ENCODE measurements at regions not wholly inside any gene's neighbourhood (a gene's known extent, or its start where the extent isn't known, plus 50 kb on each side); places are given as distances from the start of the nearest gene placed in this dataset.

GRCh38 chr3:30370681-30371271 is 235.6 kb upstream of the TGFBR2 start:
- no peaks in the 10 kb centered on the region for H3K36me3 Mint-ChIP-seq (ENCODE audit: insufficient read depth, unreplicated experiment)
- Histone ChIP-seq H3K27me3 (replicated peaks; ENCODE audit: control insufficient read depth, insufficient read depth, low read length) (no peaks in the 10 kb centered on the region), H3K4me3 (ENCODE audit: low read depth, low read length) (no peak overlapping the region), H3K36me3 (ENCODE audit: control insufficient read depth, insufficient read depth, low read length) (no peaks in the 10 kb centered on the region), H3K4me1 (peaks cover 16% of the 10 kb centered on the region), H3K9me3 (no peaks in the 10 kb centered on the region; the same call in 1 of the 2 replicates)
- H3K4me3 Mint-ChIP-seq (ENCODE audit: unreplicated experiment) = peak overlapping the region; percentile 15
- intact Hi-C loops (cut with micrococcal nuclease; ENCODE audit: unreplicated experiment) = no loop called here
- TF ChIP-seq, protein P1, sequence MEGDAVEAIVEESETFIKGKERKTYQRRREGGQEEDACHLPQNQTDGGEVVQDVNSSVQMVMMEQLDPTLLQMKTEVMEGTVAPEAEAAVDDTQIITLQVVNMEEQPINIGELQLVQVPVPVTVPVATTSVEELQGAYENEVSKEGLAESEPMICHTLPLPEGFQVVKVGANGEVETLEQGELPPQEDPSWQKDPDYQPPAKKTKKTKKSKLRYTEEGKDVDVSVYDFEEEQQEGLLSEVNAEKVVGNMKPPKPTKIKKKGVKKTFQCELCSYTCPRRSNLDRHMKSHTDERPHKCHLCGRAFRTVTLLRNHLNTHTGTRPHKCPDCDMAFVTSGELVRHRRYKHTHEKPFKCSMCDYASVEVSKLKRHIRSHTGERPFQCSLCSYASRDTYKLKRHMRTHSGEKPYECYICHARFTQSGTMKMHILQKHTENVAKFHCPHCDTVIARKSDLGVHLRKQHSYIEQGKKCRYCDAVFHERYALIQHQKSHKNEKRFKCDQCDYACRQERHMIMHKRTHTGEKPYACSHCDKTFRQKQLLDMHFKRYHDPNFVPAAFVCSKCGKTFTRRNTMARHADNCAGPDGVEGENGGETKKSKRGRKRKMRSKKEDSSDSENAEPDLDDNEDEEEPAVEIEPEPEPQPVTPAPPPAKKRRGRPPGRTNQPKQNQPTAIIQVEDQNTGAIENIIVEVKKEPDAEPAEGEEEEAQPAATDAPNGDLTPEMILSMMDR (IDR thresholded peaks at IDR 0.05; ENCODE audit: insufficient read depth in 1 of 2, low read depth in 1 of 2, low read length in 1 of 2, severe bottlenecking in 1 of 2, unreplicated experiment in 1 of 2) = no peak
- H3K27ac Mint-ChIP-seq (ENCODE audit: unreplicated experiment) = peak overlapping the region; percentile 53
- DNase-seq = peak in 1 of 2 experiments; percentile 30
- H3K9me3 Mint-ChIP-seq (ENCODE audit: unreplicated experiment) = peaks cover 6% of the 10 kb centered on the region
- peaks cover 14% of the 10 kb centered on the region for H3K4me1 Mint-ChIP-seq (ENCODE audit: low read depth, unreplicated experiment)
- BruUV-seq (replicated peaks) = no TSS peak
- POLR2A ChIA-PET = interaction anchor here (0.5 kb wide), 1 partner anchor 155 kb away, joined by 8 read pairs; no protein-coding TSS in a partner anchor
- no peaks in the 10 kb centered on the region for H3K27me3 Mint-ChIP-seq (ENCODE audit: insufficient read depth, unreplicated experiment)
- CTCF ChIA-PET = no interaction called here

GRCh38 chr3:30372837-30373236 is 233.6 kb upstream of the TGFBR2 start:
- ChIA-PET CTCF (no interaction called here), POLR2A (no interaction called here)
- H3K9me3 Mint-ChIP-seq (ENCODE audit: unreplicated experiment) = peaks cover 6% of the 10 kb centered on the region
- no peak overlapping the region for H3K4me3 ChIP-seq (ENCODE audit: low read depth, low read length)
- H3K36me3 Mint-ChIP-seq (ENCODE audit: insufficient read depth, unreplicated experiment) = no peaks in the 10 kb centered on the region
- DNase-seq = no peak
- no peaks in the 10 kb centered on the region for H3K9me3 ChIP-seq
- peaks cover 14% of the 10 kb centered on the region for H3K4me1 Mint-ChIP-seq (ENCODE audit: low read depth, unreplicated experiment)
- H3K27me3 Mint-ChIP-seq (ENCODE audit: insufficient read depth, unreplicated experiment) = no peaks in the 10 kb centered on the region
- no peak overlapping the region for H3K27ac Mint-ChIP-seq (ENCODE audit: unreplicated experiment)
- no TSS peak for BruUV-seq (replicated peaks)
- peaks cover 16% of the 10 kb centered on the region for H3K4me1 ChIP-seq
- TF ChIP-seq, protein P1 (IDR thresholded peaks at IDR 0.05; ENCODE audit: insufficient read depth in 1 of 2, low read depth in 1 of 2, low read length in 1 of 2, severe bottlenecking in 1 of 2, unreplicated experiment in 1 of 2) = no peak
- no peaks in the 10 kb centered on the region for H3K36me3 ChIP-seq (ENCODE audit: control insufficient read depth, insufficient read depth, low read length)
- no peak overlapping the region for H3K4me3 Mint-ChIP-seq (ENCODE audit: unreplicated experiment)
- H3K27me3 ChIP-seq (replicated peaks; ENCODE audit: control insufficient read depth, insufficient read depth, low read length) = no peaks in the 10 kb centered on the region
- intact Hi-C loops (cut with micrococcal nuclease; ENCODE audit: unreplicated experiment) = no loop called here

DNA sequence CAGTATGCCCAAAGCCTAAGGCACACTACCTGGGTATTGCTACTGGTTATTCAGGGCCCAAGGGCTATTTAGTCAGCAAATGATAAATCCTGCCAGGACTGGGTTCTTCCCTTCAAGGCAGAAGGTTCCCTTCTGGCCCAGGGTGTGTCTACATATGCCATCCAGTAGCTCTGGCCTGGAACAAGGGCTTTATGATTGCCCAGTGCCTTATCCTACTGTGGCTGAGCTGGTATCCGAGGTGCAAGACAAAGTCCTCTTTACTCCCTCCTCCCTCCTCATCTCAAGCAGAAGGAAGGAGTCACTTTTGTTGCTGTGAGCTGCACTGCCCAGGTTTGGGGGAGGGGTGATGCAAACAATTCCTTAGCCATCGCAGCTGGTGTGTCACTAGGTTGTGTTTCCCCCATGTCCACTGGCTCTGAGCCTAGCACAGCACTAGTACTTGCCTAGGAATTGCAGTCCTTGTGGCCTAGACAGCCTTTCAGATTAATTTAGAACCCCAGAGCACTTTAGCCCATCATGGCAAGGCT is 221.8 kb upstream of the TGFBR2 start:
- intact Hi-C loops (cut with micrococcal nuclease; ENCODE audit: unreplicated experiment) = no loop called here
- no peaks in the 10 kb centered on the region for H3K27me3 ChIP-seq (replicated peaks; ENCODE audit: control insufficient read depth, insufficient read depth, low read length)
- Mint-ChIP-seq H3K27me3 (ENCODE audit: insufficient read depth, unreplicated experiment) (no peaks in the 10 kb centered on the region), H3K27ac (ENCODE audit: unreplicated experiment) (no peak overlapping the region), H3K4me1 (ENCODE audit: low read depth, unreplicated experiment) (no peaks in the 10 kb centered on the region), H3K9me3 (ENCODE audit: unreplicated experiment) (peaks cover 51% of the 10 kb centered on the region), H3K36me3 (ENCODE audit: insufficient read depth, unreplicated experiment) (no peaks in the 10 kb centered on the region), H3K4me3 (ENCODE audit: unreplicated experiment) (no peak overlapping the region)
- no peak for DNase-seq
- no peaks in the 10 kb centered on the region for H3K4me1 ChIP-seq
- 0 out of 2 replicates have a peak, but pooled peaks cover 3% of the 10 kb centered on the region for H3K9me3 ChIP-seq
- ChIA-PET CTCF (no interaction called here), POLR2A (no interaction called here)
- H3K36me3 ChIP-seq (ENCODE audit: control insufficient read depth, insufficient read depth, low read length) = no peaks in the 10 kb centered on the region
- TF ChIP-seq, protein P1 (IDR thresholded peaks at IDR 0.05; ENCODE audit: insufficient read depth in 1 of 2, low read depth in 1 of 2, low read length in 1 of 2, severe bottlenecking in 1 of 2, unreplicated experiment in 1 of 2) = no peak
- BruUV-seq (replicated peaks) = no TSS peak
- no peak overlapping the region for H3K4me3 ChIP-seq (ENCODE audit: low read depth, low read length)

Data from Caco-2 (cell line).